IPS-15b (cell line): ENCODE measurements at regions not wholly inside any gene's neighbourhood (a gene's known extent, or its start where the extent isn't known, plus 50 kb on each side); places are given as distances from the start of the nearest gene placed in this dataset.

Experiments used
- H3K27me3 ChIP-seq: one replicate; pipeline ENCODE4 v1.6.1; 2013; ENCODE audit warnings: low read length; ENCODE audit not compliant: control insufficient read depth, insufficient read depth
- H3K36me3 ChIP-seq: one replicate; pipeline ENCODE4 v1.6.1; 2013; ENCODE audit warnings: low read length; ENCODE audit not compliant: control insufficient read depth, insufficient read depth
- H3K4me1 ChIP-seq: one replicate; pipeline ENCODE4 v1.6.1; 2013; ENCODE audit warnings: mild to moderate bottlenecking, low read length; ENCODE audit not compliant: control insufficient read depth, insufficient read depth
- H3K4me3 ChIP-seq: one replicate; pipeline ENCODE4 v1.5.1; 2013; ENCODE audit warnings: low read depth, low read length
- H3K9ac ChIP-seq: one replicate; pipeline ENCODE4 v1.6.1; 2013; ENCODE audit warnings: low read depth, mild to moderate bottlenecking, low read length
- H3K9me3 ChIP-seq: one replicate; pipeline ENCODE4 v1.6.1; 2013; ENCODE audit warnings: mild to moderate bottlenecking, low read length; ENCODE audit not compliant: control insufficient read depth, insufficient read depth

- Histone ChIP-seq H3K9ac (no peak overlapping the region), H3K36me3 (no peaks in the 10 kb centered on the region), H3K9me3 (no peaks in the 10 kb centered on the region), H3K27me3 (no peaks in the 10 kb centered on the region), H3K4me3 (no peak overlapping the region), H3K4me1 (no peaks in the 10 kb centered on the region)
These were observed 443.7 kb upstream of the ONECUT1 start for GRCh38 chr15:53233801-53234200.

DNA sequence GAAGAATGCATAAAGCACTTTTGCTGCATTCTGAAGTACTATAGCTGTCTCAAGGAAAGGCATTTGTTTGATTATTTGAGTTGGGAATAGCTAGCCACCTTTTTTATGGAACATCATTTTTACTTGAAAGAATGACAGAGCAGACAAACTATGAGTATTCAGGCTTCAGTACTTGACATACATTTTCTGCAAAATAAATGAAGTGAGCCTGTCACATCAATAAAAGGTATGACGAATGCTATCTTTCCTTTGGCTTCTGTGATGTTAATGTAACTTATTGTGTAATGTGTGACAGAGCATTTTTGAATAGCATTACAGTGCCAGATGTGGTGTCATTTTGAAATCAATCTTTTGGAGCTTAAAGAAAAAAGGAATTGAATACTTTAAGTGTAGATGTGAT is 440.3 kb upstream of the ONECUT1 start:
- Histone ChIP-seq H3K9me3 (no peaks in the 10 kb centered on the region), H3K4me3 (no peak overlapping the region), H3K36me3 (no peaks in the 10 kb centered on the region), H3K9ac (no peak overlapping the region), H3K4me1 (no peaks in the 10 kb centered on the region), H3K27me3 (no peaks in the 10 kb centered on the region)

DNA sequence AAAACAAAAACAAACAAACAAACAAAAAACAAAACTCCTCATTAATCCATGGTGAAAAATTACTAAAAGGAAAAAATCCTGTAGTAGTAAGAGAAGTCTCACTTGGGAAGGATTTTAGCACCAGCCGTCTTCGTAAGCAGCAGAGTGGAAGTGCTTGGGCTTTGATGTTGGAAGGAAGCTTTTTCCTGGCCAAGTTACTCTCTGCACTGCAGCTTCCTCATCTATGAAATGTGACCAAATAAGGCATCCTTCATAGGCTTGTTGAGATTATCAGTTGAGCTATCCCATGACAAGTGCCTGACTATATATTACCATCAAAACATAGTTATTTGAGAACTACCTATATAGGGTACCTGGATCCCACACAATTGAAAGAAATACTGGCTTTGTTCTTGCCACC is 436.4 kb upstream of the ONECUT1 start:
- H3K27me3 ChIP-seq, result no peaks in the 10 kb centered on the region
- H3K4me1 ChIP-seq, result no peaks in the 10 kb centered on the region
- H3K36me3 ChIP-seq, result no peaks in the 10 kb centered on the region
- H3K4me3 ChIP-seq, result no peak overlapping the region
- H3K9ac ChIP-seq, result no peak overlapping the region
- H3K9me3 ChIP-seq, result no peaks in the 10 kb centered on the region

GRCh38 chr15:53225781-53226180 is 435.6 kb upstream of the ONECUT1 start:
- Histone ChIP-seq H3K4me1 (no peaks in the 10 kb centered on the region), H3K27me3 (no peaks in the 10 kb centered on the region), H3K9ac (no peak overlapping the region), H3K4me3 (no peak overlapping the region), H3K9me3 (no peaks in the 10 kb centered on the region), H3K36me3 (no peaks in the 10 kb centered on the region)

DNA sequence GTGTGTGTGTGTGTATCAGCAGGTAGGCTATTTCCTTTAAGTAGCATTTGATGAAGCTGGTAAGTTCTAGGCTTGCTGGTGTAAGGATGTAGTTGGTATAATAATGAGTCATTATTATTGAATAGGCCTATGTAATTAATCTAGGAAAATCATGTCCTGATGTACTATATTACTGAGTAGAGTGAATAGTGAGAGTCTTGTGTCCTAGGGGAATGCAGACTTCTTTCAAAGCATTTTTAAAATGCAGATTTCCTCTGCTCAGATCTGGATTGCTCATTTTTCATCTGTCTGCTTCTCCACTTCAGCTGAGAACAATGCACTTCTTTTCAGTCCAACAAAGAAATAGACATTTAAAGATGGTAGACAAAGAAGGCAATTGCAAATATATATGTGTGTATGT is 434.2 kb upstream of the ONECUT1 start:
- Histone ChIP-seq H3K4me3 (no peak overlapping the region), H3K9ac (no peak overlapping the region), H3K4me1 (no peaks in the 10 kb centered on the region), H3K27me3 (no peaks in the 10 kb centered on the region), H3K9me3 (no peaks in the 10 kb centered on the region), H3K36me3 (no peaks in the 10 kb centered on the region)

GRCh38 chr15:53223815-53224214 is 433.7 kb upstream of the ONECUT1 start:
- H3K4me1 ChIP-seq, result no peaks in the 10 kb centered on the region
- no peaks in the 10 kb centered on the region for H3K36me3 ChIP-seq
- H3K9ac ChIP-seq, result no peak overlapping the region
- no peaks in the 10 kb centered on the region for H3K9me3 ChIP-seq
- H3K27me3 ChIP-seq, result no peaks in the 10 kb centered on the region
- no peak overlapping the region for H3K4me3 ChIP-seq

- H3K4me1 ChIP-seq, result no peaks in the 10 kb centered on the region
- no peak overlapping the region for H3K9ac ChIP-seq
- H3K4me3 ChIP-seq, result no peak overlapping the region
- no peaks in the 10 kb centered on the region for H3K9me3 ChIP-seq
- H3K36me3 ChIP-seq, result no peaks in the 10 kb centered on the region
- H3K27me3 ChIP-seq, result no peaks in the 10 kb centered on the region
These were observed 428.8 kb upstream of the ONECUT1 start for GRCh38 chr15:53218666-53219580.

GRCh38 chr15:53216036-53216435 is 425.9 kb upstream of the ONECUT1 start:
- no peak overlapping the region for H3K4me3 ChIP-seq
- H3K27me3 ChIP-seq, result no peaks in the 10 kb centered on the region
- H3K9ac ChIP-seq, result no peak overlapping the region
- no peaks in the 10 kb centered on the region for H3K36me3 ChIP-seq
- H3K9me3 ChIP-seq, result no peaks in the 10 kb centered on the region
- H3K4me1 ChIP-seq, result no peaks in the 10 kb centered on the region

- Histone ChIP-seq H3K9ac (no peak overlapping the region), H3K27me3 (no peaks in the 10 kb centered on the region), H3K9me3 (no peaks in the 10 kb centered on the region), H3K4me1 (no peaks in the 10 kb centered on the region), H3K36me3 (no peaks in the 10 kb centered on the region), H3K4me3 (no peak overlapping the region)
These were observed 423.2 kb upstream of the ONECUT1 start for GRCh38 chr15:53213336-53213735.

GRCh38 chr15:53212785-53213184 is 422.6 kb upstream of the ONECUT1 start:
- Histone ChIP-seq H3K27me3 (no peaks in the 10 kb centered on the region), H3K9me3 (no peaks in the 10 kb centered on the region), H3K36me3 (no peaks in the 10 kb centered on the region), H3K4me1 (no peaks in the 10 kb centered on the region), H3K9ac (no peak overlapping the region), H3K4me3 (no peak overlapping the region)

GRCh38 chr15:53210653-53211052 is 420.5 kb upstream of the ONECUT1 start:
- H3K4me3 ChIP-seq, result no peak overlapping the region
- no peaks in the 10 kb centered on the region for H3K9me3 ChIP-seq
- no peaks in the 10 kb centered on the region for H3K36me3 ChIP-seq
- H3K4me1 ChIP-seq, result no peaks in the 10 kb centered on the region
- no peak overlapping the region for H3K9ac ChIP-seq
- no peaks in the 10 kb centered on the region for H3K27me3 ChIP-seq

DNA sequence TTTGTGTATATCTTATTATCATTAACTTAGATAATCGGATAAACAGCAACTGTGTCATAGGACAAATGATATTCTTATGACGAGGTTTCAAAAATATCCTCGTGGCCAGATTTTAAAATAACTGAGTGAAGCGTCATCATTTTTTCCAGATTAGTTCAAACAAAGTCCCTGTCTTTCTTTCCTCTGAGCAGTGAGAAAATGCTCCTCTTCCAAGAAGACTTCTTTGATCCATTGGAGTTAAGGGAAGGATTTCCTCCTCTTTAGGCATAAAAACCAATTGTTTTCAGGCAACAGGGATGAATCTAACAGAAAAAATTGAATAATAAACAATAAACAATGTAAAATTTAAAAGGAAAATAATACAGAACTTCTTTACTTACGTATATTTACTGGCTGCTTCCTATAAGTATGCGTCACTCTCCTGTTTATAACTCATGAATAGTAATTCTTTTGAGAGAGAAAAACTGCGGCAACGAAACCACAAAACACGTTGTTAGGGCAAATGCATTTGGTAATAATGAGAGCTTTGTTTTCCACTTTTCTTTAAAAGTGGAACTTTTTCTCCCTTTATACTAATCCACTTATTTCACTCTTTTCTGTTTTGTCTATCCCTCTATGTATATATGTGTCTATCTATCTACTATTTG is 419.4 kb upstream of the ONECUT1 start:
- no peaks in the 10 kb centered on the region for H3K9me3 ChIP-seq
- H3K4me1 ChIP-seq, result no peaks in the 10 kb centered on the region
- H3K4me3 ChIP-seq, result no peak overlapping the region
- H3K9ac ChIP-seq, result no peak overlapping the region
- H3K27me3 ChIP-seq, result no peaks in the 10 kb centered on the region
- no peaks in the 10 kb centered on the region for H3K36me3 ChIP-seq
